ENCODE measurements at regions not wholly inside any gene's neighbourhood (a gene's known extent, or its start where the extent isn't known, plus 50 kb on each side); places are given as distances from the start of the nearest gene placed in this dataset.

DNA sequence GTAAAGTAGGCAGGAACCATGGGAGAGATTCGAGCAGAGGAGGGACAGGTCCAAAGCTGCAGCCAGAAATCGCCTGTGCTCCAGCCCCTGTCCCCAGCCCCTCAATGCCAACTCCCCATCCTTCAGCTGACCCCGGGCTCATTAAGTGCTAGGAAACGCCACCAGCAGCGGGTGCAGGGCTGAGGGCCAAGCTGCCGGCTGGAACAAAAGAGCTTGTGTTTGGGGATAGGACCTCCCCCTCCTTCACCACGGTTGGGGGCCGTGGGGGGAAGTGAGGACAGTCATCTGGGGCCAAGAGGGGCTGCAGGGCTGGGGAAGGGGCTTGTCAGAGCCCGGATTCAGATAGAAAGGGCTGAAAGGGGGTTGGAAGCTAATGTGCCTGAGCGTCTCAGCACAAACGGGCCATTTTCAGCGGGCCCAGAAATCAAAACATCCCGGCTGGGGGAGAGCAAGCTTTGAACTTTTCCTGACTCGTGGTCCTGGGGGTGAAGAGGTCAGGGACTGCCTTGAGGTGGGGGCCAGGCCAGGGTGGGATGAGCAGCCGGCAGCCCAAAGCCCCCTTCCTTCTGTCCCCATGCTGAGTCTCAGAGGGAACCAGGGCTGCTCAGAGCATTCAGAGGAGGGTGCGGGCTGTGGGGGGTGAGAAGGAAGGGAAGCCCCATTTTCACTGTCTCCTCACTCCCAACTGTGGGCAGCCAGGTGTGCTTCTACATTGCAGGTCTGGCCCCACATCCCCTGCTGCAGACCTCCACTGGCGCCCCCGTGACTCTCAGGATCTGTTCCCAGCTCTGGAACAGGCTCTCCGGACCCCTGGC is 69.4 kb upstream of the DAB2IP start:
- no peaks in the 10 kb centered on the region for H3K36me3 ChIP-seq (ENCODE audit: insufficient read depth, low read length, poor library complexity, severe bottlenecking)
- intact Hi-C loops (cut with micrococcal nuclease; ENCODE audit: unreplicated experiment) = no loop called here
- H3K27me3 ChIP-seq (replicated peaks; ENCODE audit: insufficient read depth, low read depth, low read length, poor library complexity) = peaks cover 22% of the 10 kb centered on the region
- no peaks in the 10 kb centered on the region for H3K9me3 ChIP-seq (ENCODE audit: low read depth, low read length, poor library complexity, severe bottlenecking)
- H3K27ac ChIP-seq (ENCODE audit: low read depth, low read length, poor library complexity, severe bottlenecking) = no peak overlapping the region
- ChIA-PET POLR2A (ENCODE audit: low non-redundant PET) (no interaction called here), CTCF (no interaction called here)
- no peak for DNase-seq (ENCODE audit: low spot score)
- BruUV-seq (replicated peaks) = no TSS peak
- H3K4me3 ChIP-seq (ENCODE audit: low read depth, low read length, poor library complexity, severe bottlenecking) = no peak overlapping the region
- H3K4me1 ChIP-seq (ENCODE audit: insufficient read depth, low read length, poor library complexity, severe bottlenecking) = no peaks in the 10 kb centered on the region
- TF ChIP-seq, protein P1, sequence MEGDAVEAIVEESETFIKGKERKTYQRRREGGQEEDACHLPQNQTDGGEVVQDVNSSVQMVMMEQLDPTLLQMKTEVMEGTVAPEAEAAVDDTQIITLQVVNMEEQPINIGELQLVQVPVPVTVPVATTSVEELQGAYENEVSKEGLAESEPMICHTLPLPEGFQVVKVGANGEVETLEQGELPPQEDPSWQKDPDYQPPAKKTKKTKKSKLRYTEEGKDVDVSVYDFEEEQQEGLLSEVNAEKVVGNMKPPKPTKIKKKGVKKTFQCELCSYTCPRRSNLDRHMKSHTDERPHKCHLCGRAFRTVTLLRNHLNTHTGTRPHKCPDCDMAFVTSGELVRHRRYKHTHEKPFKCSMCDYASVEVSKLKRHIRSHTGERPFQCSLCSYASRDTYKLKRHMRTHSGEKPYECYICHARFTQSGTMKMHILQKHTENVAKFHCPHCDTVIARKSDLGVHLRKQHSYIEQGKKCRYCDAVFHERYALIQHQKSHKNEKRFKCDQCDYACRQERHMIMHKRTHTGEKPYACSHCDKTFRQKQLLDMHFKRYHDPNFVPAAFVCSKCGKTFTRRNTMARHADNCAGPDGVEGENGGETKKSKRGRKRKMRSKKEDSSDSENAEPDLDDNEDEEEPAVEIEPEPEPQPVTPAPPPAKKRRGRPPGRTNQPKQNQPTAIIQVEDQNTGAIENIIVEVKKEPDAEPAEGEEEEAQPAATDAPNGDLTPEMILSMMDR (conservative IDR thresholded peaks at IDR 0.05; ENCODE audit: low read depth, low read length) = no peak
- no peak for TF ChIP-seq EZH2 (IDR thresholded peaks at IDR 0.05; ENCODE audit: borderline replicate concordance, low read depth, low read length, poor library complexity, severe bottlenecking)

DNA sequence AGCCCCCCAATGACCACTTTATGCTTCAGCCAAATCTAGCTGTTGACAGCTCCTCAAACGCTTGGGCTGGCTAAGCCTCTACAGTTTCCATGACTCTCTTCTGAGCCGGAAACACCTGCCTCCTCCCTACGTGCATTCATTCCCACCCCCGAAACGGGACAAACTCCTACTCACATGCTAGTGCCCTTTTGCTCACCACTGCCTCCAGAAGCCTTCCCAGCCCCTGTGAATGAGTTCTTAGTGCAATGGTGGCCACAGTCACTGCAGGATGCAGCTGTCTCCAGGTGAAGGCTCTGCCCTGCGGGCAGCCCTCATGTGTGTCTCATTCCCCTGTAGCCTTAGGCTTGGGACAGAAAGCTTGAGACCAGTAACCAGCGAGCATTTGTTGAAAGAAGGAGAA is 68.8 kb upstream of the DAB2IP start:
- no peak overlapping the region for H3K27ac ChIP-seq (ENCODE audit: low read depth, low read length, poor library complexity, severe bottlenecking)
- CTCF ChIA-PET = no interaction called here
- POLR2A ChIA-PET (ENCODE audit: low non-redundant PET) = no interaction called here

DNA sequence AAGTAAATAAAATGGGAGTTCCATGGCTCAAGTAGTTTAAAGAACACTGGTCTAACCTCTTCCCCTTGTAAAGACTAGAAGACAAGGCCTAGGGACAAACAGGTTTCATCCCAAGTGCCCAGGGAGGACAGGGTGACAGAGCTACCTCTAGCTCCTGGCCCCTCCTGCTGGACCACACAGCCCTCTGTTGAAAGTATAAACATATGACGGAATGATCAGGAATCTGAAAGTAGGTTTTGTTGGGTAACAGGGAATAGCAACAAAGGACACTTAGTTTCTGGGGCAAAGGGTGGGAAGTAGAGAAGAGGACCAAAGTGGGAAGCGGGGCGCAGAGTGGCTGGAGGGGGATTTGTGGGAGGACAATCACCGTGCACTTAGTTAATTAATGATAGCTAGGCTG is 67.0 kb upstream of the DAB2IP start:
- POLR2A ChIA-PET (ENCODE audit: low non-redundant PET) = no interaction called here
- no peak for TF ChIP-seq EZH2 (IDR thresholded peaks at IDR 0.05; ENCODE audit: borderline replicate concordance, low read depth, low read length, poor library complexity, severe bottlenecking)
- TF ChIP-seq, protein P1 (conservative IDR thresholded peaks at IDR 0.05; ENCODE audit: low read depth, low read length) = no peak
- Histone ChIP-seq H3K9me3 (ENCODE audit: low read depth, low read length, poor library complexity, severe bottlenecking) (no peaks in the 10 kb centered on the region), H3K27ac (ENCODE audit: low read depth, low read length, poor library complexity, severe bottlenecking) (no peak overlapping the region), H3K27me3 (replicated peaks; ENCODE audit: insufficient read depth, low read depth, low read length, poor library complexity) (peaks cover 42% of the 10 kb centered on the region), H3K4me1 (ENCODE audit: insufficient read depth, low read length, poor library complexity, severe bottlenecking) (no peaks in the 10 kb centered on the region), H3K4me3 (ENCODE audit: low read depth, low read length, poor library complexity, severe bottlenecking) (no peak overlapping the region), H3K36me3 (ENCODE audit: insufficient read depth, low read length, poor library complexity, severe bottlenecking) (no peaks in the 10 kb centered on the region)
- DNase-seq (ENCODE audit: low spot score) = no peak
- CTCF ChIA-PET = no interaction called here
- intact Hi-C loops (cut with micrococcal nuclease; ENCODE audit: unreplicated experiment) = no loop called here
- BruUV-seq (replicated peaks) = no TSS peak

More for the DNA sequence above, 68.8 kb upstream of the DAB2IP start:
- no TSS peak for BruUV-seq (replicated peaks)
- intact Hi-C loops (cut with micrococcal nuclease; ENCODE audit: unreplicated experiment) = no loop called here
- Histone ChIP-seq H3K9me3 (ENCODE audit: low read depth, low read length, poor library complexity, severe bottlenecking) (no peaks in the 10 kb centered on the region), H3K4me1 (ENCODE audit: insufficient read depth, low read length, poor library complexity, severe bottlenecking) (no peaks in the 10 kb centered on the region), H3K27me3 (replicated peaks; ENCODE audit: insufficient read depth, low read depth, low read length, poor library complexity) (peaks cover 27% of the 10 kb centered on the region), H3K36me3 (ENCODE audit: insufficient read depth, low read length, poor library complexity, severe bottlenecking) (no peaks in the 10 kb centered on the region), H3K4me3 (ENCODE audit: low read depth, low read length, poor library complexity, severe bottlenecking) (no peak overlapping the region)
- TF ChIP-seq, protein P1 (conservative IDR thresholded peaks at IDR 0.05; ENCODE audit: low read depth, low read length) = no peak
- TF ChIP-seq EZH2 (IDR thresholded peaks at IDR 0.05; ENCODE audit: borderline replicate concordance, low read depth, low read length, poor library complexity, severe bottlenecking) = no peak
- DNase-seq (ENCODE audit: low spot score) = no peak

Measured in A673 (cell line).